HepG2 (cell line): ENCODE measurements at regions not wholly inside any gene's neighbourhood (a gene's known extent, or its start where the extent isn't known, plus 50 kb on each side); places are given as distances from the start of the nearest gene placed in this dataset.
"Not testable (repeated sequence)": the region's sequence is repeated elsewhere in the genome, so short reads cannot be mapped to it uniquely, and the experiment has no call there.

ENCODE experiments used
- ATAC-seq: fragments of 200-7000 bp; cut with Tn5 transposase; 3 replicates; pipeline ENCODE4 v1.9.1; 2020; ENCODE audit warnings: mild to moderate bottlenecking, moderate library complexity
- BruUV-seq: library from RNA; stranded (reverse); fragments of 400-500 nt; replicated peaks from 2 replicates; lab custom pipeline; 2021; lab: Mats Ljungman, UMichigan
- CTCF ChIA-PET: fragments of 300-600 bp; formaldehyde crosslinking; extraction: SDS; loops from one replicate; lab custom pipeline; 2021; ENCODE audit warnings: low total read pairs, inconsistent platforms, low intra/inter-chr PET ratio; lab: Yijun Ruan, JAX
- POLR2A ChIA-PET: fragments of 350-600 bp; sonication (Branson Sonifier 250); formaldehyde crosslinking; loops from one replicate; lab custom pipeline; 2020; ENCODE audit warnings: antibody characterized with exemption, inconsistent platforms; lab: Yijun Ruan, JAX
- DNase-seq: peaks from one replicate; pipeline ENCODE4 v3.0.0-alpha.2; 2015; ENCODE audit warnings: low spot score
- FAIRE-seq: peaks from 3 replicates; lab custom pipeline; 2011; peaks lifted over from hg19 to GRCh38; lab: Jason Lieb, UNC
- H2AFZ ChIP-seq: one replicate; pipeline ENCODE4 v1.6.1; 2011; ENCODE audit warnings: low read length, inconsistent platforms
- H3K27ac ChIP-seq: fragments of 300-600 bp; 3 replicates; pipeline ENCODE4 v1.8.0; 2011; ENCODE audit warnings: mixed run types, mild to moderate bottlenecking, mixed read lengths, low read length, inconsistent platforms; ENCODE audit not compliant: insufficient read depth; ENCODE audit errors: extremely low read length
- H3K27me3 ChIP-seq, 2 experiments: fragments of 200-600 bp in 1 of 2; 2 replicates in 1 of 2; 3 replicates in 1 of 2; pipeline versions ENCODE4 v1.6.0 to v1.8.0; 2011; ENCODE audit warnings: low read length in 2 of 2, mild to moderate bottlenecking in 2 of 2, moderate library complexity in 2 of 2, inconsistent platforms in 1 of 2; ENCODE audit not compliant: insufficient read depth in 2 of 2, control insufficient read depth in 1 of 2
- H3K36me3 ChIP-seq, 2 experiments: fragments of 200-600 bp in 1 of 2; replicated peaks in 1 of 2; 2 replicates in 1 of 2; 3 replicates in 1 of 2; pipeline versions ENCODE4 v1.5.1 to v1.8.0; 2011; ENCODE audit warnings: low read length in 2 of 2, inconsistent platforms in 1 of 2; ENCODE audit not compliant: insufficient read depth in 2 of 2, control insufficient read depth in 1 of 2
- H3K4me1 ChIP-seq: 2 replicates; pipeline ENCODE4 v1.5.1; 2012; ENCODE audit warnings: low read length, inconsistent platforms; ENCODE audit not compliant: insufficient read depth
- H3K4me2 ChIP-seq: 2 replicates; pipeline ENCODE4 v1.6.0; 2011; ENCODE audit warnings: low read depth, low read length, inconsistent platforms
- H3K4me3 ChIP-seq, 3 experiments: fragments of 200-600 bp in 1 of 3; sonication (generic), shearing (Covaris generic) in 1 of 3; replicated peaks in 1 of 3; 2 replicates each; pipeline ENCODE4 v1.5.1; 2011 to 2016; ENCODE audit warnings: low read length in 3 of 3, inconsistent platforms in 2 of 3, low read depth in 2 of 3, mild to moderate bottlenecking in 2 of 3, control low read depth in 1 of 3, mixed read lengths in 1 of 3; ENCODE audit not compliant: insufficient read depth in 1 of 3
- H3K79me2 ChIP-seq: one replicate; pipeline ENCODE4 v1.6.1; 2011; ENCODE audit warnings: low read length, inconsistent platforms; ENCODE audit not compliant: insufficient read depth
- H3K9ac ChIP-seq: 2 replicates; pipeline ENCODE4 v1.6.0; 2011; ENCODE audit warnings: mild to moderate bottlenecking, low read depth, low read length, inconsistent platforms; ENCODE audit not compliant: insufficient read depth
- H3K9me3 ChIP-seq: 2 replicates; pipeline ENCODE4 v1.5.1; 2012; ENCODE audit warnings: mild to moderate bottlenecking, low read length
- H4K20me1 ChIP-seq: 2 replicates; pipeline ENCODE4 v1.6.0; 2011; ENCODE audit warnings: inconsistent platforms, mild to moderate bottlenecking, low read length, moderate library complexity; ENCODE audit not compliant: insufficient read depth
- E2F2 ChIP-seq: sonication (generic); formaldehyde crosslinking; IDR thresholded peaks from 2 replicates; pipeline ENCODE4 v1.4.0; 2020; ENCODE audit warnings: missing genetic modification reagents, borderline replicate concordance
- ZFYVE20 ChIP-seq: sonication (generic); formaldehyde crosslinking; IDR thresholded peaks from 2 replicates; pipeline ENCODE4 v1.8.0; 2023; ENCODE audit warnings: low read depth, mild to moderate bottlenecking, moderate library complexity, missing genetic modification reagents, borderline replicate concordance
- ZNF558 ChIP-seq: sonication (generic); formaldehyde crosslinking; IDR thresholded peaks from 2 replicates; pipeline ENCODE4 v1.9.0; 2022; ENCODE audit warnings: mild to moderate bottlenecking, missing genetic modification reagents, borderline replicate concordance
- WGBS: methylation state at CpG from one replicate; pipeline ENCODE4 v1.1.6; 2017; ENCODE audit warnings: low lambda C conversion rate; 5-methylcytosine and 5-hydroxymethylcytosine counted together
- in situ Hi-C: cut with HindIII; loops from 2 replicates; pipeline ENCODE4 v1.10.0; 2017; ENCODE audit warnings: low pct_unique_long_range_greater_than_20kb; ENCODE audit not compliant: extremely low pct_ligation_motif_present
- intact Hi-C: fragments of 100-400 bp; cut with micrococcal nuclease; formaldehyde crosslinking; loops from one replicate; pipeline ENCODE4 v1.10.0; 2022; ENCODE audit not compliant: unreplicated experiment

GRCh38 chr3:74832925-74833324 lies 218.5 kb upstream of the CNTN3 start:
- Histone ChIP-seq H4K20me1 (no peaks in the 10 kb centered on the region), H3K79me2 (no peaks in the 10 kb centered on the region), H3K9me3 (no peaks in the 10 kb centered on the region), H3K4me1 (no peaks in the 10 kb centered on the region), H3K27ac (no peak overlapping the region), H2AFZ (no peak overlapping the region), H3K4me2 (no peak overlapping the region), H3K4me3 (no peak overlapping the region), H3K36me3 (no peaks in the 10 kb centered on the region), H3K9ac (no peak overlapping the region), H3K27me3 (no peaks in the 10 kb centered on the region)
- no peak for ATAC-seq
- 5% methylated on average over 6 of the region's 6 CpGs for WGBS
- POLR2A ChIA-PET: no interaction called here
- DNase-seq: no peak
- no TSS peak for BruUV-seq
- intact Hi-C loops: no loop called here
- no peak for TF ChIP-seq ZNF558 (CRISPR knock-in tag)
- TF ChIP-seq ZFYVE20 (CRISPR knock-in tag): no peak
- no peak for TF ChIP-seq E2F2 (CRISPR knock-in tag)
- CTCF ChIA-PET: no interaction called here
- in situ Hi-C loops: no loop called here
- no peak for FAIRE-seq

- POLR2A ChIA-PET, ATAC-seq, CTCF ChIA-PET, intact Hi-C loops, H3K4me3 ChIP-seq, H4K20me1 ChIP-seq, H3K9me3 ChIP-seq, in situ Hi-C loops, H3K9ac ChIP-seq, FAIRE-seq, DNase-seq, H3K79me2 ChIP-seq, BruUV-seq, H3K4me2 ChIP-seq, H3K27ac ChIP-seq, H3K36me3 ChIP-seq, H3K4me1 ChIP-seq, H3K27me3 ChIP-seq, H2AFZ ChIP-seq: not testable (repeated sequence)
- 20% methylated on average over 3 of the region's 5 CpGs for WGBS
Observed at GRCh38 chr3:74830845-74831244, 216.4 kb upstream of the CNTN3 start.

GRCh38 chr3:74825404-74825803 lies 210.9 kb upstream of the CNTN3 start:
- H3K4me2 ChIP-seq, H4K20me1 ChIP-seq, H3K4me3 ChIP-seq, ATAC-seq, H3K36me3 ChIP-seq, DNase-seq, H3K27ac ChIP-seq, CTCF ChIA-PET, H3K4me1 ChIP-seq, POLR2A ChIA-PET, H3K79me2 ChIP-seq, H2AFZ ChIP-seq, BruUV-seq, H3K27me3 ChIP-seq, H3K9me3 ChIP-seq, H3K9ac ChIP-seq, in situ Hi-C loops, FAIRE-seq, intact Hi-C loops: not testable (repeated sequence)
- WGBS: 55% methylated on average over 8 of the region's 11 CpGs
